Astrocyte (in vitro differentiated cells and primary cell): ENCODE measurements at regions not wholly inside any gene's neighbourhood (a gene's known extent, or its start where the extent isn't known, plus 50 kb on each side); places are given as distances from the start of the nearest gene placed in this dataset.

ENCODE experiments used
- DNase-seq: peaks from one replicate; pipeline ENCODE4 v3.0.0-alpha.2; 2010; ENCODE audit warnings: low read depth
- FAIRE-seq: peaks from 2 replicates; lab custom pipeline; 2011; peaks lifted over from hg19 to GRCh38; lab: Jason Lieb, UNC
- H2AFZ ChIP-seq: 2 replicates; pipeline ENCODE4 v1.6.0; 2012; ENCODE audit warnings: low read depth, low read length, inconsistent platforms
- H3K27ac ChIP-seq: 2 replicates; pipeline ENCODE4 v1.5.1; 2011; ENCODE audit warnings: low read depth, low read length, inconsistent platforms
- H3K27me3 ChIP-seq: 2 replicates; pipeline ENCODE4 v1.6.0; 2011; ENCODE audit warnings: low read length, inconsistent platforms; ENCODE audit not compliant: insufficient read depth
- H3K36me3 ChIP-seq: 2 replicates; pipeline ENCODE4 v1.5.1; 2011; ENCODE audit warnings: low read length, inconsistent platforms; ENCODE audit not compliant: insufficient read depth
- H3K4me1 ChIP-seq: 2 replicates; pipeline ENCODE4 v1.5.1; 2011; ENCODE audit warnings: low read length, inconsistent platforms; ENCODE audit not compliant: insufficient read depth
- H3K4me2 ChIP-seq: 2 replicates; pipeline ENCODE4 v1.6.0; 2012; ENCODE audit warnings: low read length, inconsistent platforms
- H3K4me3 ChIP-seq: 2 replicates; pipeline ENCODE4 v1.5.1; 2011; ENCODE audit warnings: low read depth, mild to moderate bottlenecking, low read length, inconsistent platforms; ENCODE audit not compliant: insufficient read depth
- H3K79me2 ChIP-seq: 2 replicates; pipeline ENCODE4 v1.6.0; 2012; ENCODE audit warnings: mild to moderate bottlenecking, low read length, inconsistent platforms; ENCODE audit not compliant: insufficient read depth
- H3K9ac ChIP-seq: 2 replicates; pipeline ENCODE4 v1.6.0; 2012; ENCODE audit warnings: mild to moderate bottlenecking, low read length, inconsistent platforms
- H3K9me3 ChIP-seq: 2 replicates; pipeline ENCODE4 v1.5.1; 2012; ENCODE audit warnings: low read depth, mild to moderate bottlenecking, low read length, inconsistent platforms; ENCODE audit not compliant: insufficient read depth
- H4K20me1 ChIP-seq: 2 replicates; pipeline ENCODE4 v1.6.0; 2012; ENCODE audit warnings: low read length, inconsistent platforms; ENCODE audit not compliant: insufficient read depth
- H3K27ac Mint-ChIP-seq: one replicate; pipeline ENCODE4 v1.8.0; 2021; ENCODE audit warnings: mild to moderate bottlenecking, mixed read lengths; ENCODE audit not compliant: unreplicated experiment
- H3K27me3 Mint-ChIP-seq: one replicate; pipeline ENCODE4 v1.8.0; 2021; ENCODE audit warnings: low read depth, mixed read lengths; ENCODE audit not compliant: unreplicated experiment
- H3K36me3 Mint-ChIP-seq: one replicate; pipeline ENCODE4 v1.8.0; 2021; ENCODE audit warnings: low read depth, mixed read lengths; ENCODE audit not compliant: unreplicated experiment
- H3K4me1 Mint-ChIP-seq: one replicate; pipeline ENCODE4 v1.8.0; 2021; ENCODE audit warnings: low read depth, mixed read lengths; ENCODE audit not compliant: unreplicated experiment
- H3K4me3 Mint-ChIP-seq: one replicate; pipeline ENCODE4 v1.8.0; 2021; ENCODE audit warnings: mild to moderate bottlenecking, moderate library complexity, mixed read lengths; ENCODE audit not compliant: unreplicated experiment
- H3K9me3 Mint-ChIP-seq: one replicate; pipeline ENCODE4 v1.8.0; 2021; ENCODE audit warnings: mild to moderate bottlenecking, mixed read lengths; ENCODE audit not compliant: unreplicated experiment
- EZH2 ChIP-seq: IDR thresholded peaks from 2 replicates; pipeline ENCODE4 v1.6.1; 2012; ENCODE audit warnings: mild to moderate bottlenecking, low read length, inconsistent platforms; ENCODE audit not compliant: insufficient read depth
- TF ChIP-seq, protein P1 (sequence below): IDR thresholded peaks from 2 replicates; pipeline ENCODE4 v1.5.1; 2011; ENCODE audit warnings: low read depth, mild to moderate bottlenecking, inconsistent platforms, low read length, moderate library complexity; ENCODE audit not compliant: insufficient read depth

DNA sequence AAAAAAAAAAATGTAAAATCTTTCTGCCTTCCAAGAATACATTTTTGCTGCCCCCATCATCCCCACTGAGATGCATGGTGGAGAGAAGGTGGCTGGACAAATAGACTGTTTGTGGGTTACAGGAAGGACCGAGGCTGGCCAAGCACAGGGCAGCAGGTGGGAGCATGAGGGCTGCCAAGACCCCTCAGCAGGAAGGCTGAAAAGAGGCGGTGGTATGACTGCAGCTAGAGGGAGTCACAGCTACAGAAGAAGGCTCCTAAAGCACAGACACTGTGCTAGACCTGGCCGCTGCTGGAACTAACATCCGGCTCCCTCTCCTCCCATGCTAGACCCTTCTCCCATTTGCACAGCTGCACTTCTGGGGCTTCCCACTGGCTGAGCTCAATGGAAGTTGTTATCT lies 289.6 kb downstream of the TCERG1L start:
- TF ChIP-seq EZH2: no peak
- TF ChIP-seq, protein P1, sequence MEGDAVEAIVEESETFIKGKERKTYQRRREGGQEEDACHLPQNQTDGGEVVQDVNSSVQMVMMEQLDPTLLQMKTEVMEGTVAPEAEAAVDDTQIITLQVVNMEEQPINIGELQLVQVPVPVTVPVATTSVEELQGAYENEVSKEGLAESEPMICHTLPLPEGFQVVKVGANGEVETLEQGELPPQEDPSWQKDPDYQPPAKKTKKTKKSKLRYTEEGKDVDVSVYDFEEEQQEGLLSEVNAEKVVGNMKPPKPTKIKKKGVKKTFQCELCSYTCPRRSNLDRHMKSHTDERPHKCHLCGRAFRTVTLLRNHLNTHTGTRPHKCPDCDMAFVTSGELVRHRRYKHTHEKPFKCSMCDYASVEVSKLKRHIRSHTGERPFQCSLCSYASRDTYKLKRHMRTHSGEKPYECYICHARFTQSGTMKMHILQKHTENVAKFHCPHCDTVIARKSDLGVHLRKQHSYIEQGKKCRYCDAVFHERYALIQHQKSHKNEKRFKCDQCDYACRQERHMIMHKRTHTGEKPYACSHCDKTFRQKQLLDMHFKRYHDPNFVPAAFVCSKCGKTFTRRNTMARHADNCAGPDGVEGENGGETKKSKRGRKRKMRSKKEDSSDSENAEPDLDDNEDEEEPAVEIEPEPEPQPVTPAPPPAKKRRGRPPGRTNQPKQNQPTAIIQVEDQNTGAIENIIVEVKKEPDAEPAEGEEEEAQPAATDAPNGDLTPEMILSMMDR: no peak
- H3K9me3 Mint-ChIP-seq: peaks cover 9% of the 10 kb centered on the region
- H3K79me2 ChIP-seq: no peaks in the 10 kb centered on the region

DNA sequence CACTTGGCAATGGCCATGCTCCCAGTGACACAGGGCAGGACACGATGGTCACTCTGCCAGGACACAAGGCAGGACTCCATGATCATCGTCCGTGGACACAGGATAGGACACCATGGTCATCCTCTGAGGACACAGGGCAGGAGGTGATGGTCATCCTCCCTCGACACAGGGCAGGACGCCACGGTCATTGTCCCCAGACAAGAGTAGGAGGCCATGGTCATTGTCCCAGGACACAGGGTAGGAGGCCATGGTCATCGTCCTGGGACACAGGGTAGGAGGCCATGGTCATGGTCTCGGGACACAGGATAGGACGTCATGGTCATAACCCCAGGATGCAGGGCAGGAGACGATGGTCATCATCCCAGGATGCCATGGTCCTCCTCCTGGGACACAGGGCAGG lies 289.2 kb downstream of the TCERG1L start:
- H3K36me3 ChIP-seq: no peaks in the 10 kb centered on the region
- H3K9ac ChIP-seq: no peak overlapping the region
- no peaks in the 10 kb centered on the region for H3K27me3 ChIP-seq
- Mint-ChIP-seq H3K27me3 (peaks cover 2% of the 10 kb centered on the region), H3K27ac (no peak overlapping the region), H3K9me3 (peaks cover 9% of the 10 kb centered on the region), H3K36me3 (no peaks in the 10 kb centered on the region), H3K4me1 (no peaks in the 10 kb centered on the region), H3K4me3 (no peak overlapping the region)
- FAIRE-seq: no peak
- no peak overlapping the region for H3K4me2 ChIP-seq
- H3K27ac ChIP-seq: no peak overlapping the region
- DNase-seq: no peak
- H4K20me1 ChIP-seq: no peaks in the 10 kb centered on the region
- H3K4me1 ChIP-seq: no peaks in the 10 kb centered on the region
- H3K79me2 ChIP-seq: no peaks in the 10 kb centered on the region
- peaks cover 10% of the 10 kb centered on the region for H3K9me3 ChIP-seq
- TF ChIP-seq EZH2: no peak
- TF ChIP-seq, protein P1: no peak
- H3K4me3 ChIP-seq: no peak overlapping the region
- H2AFZ ChIP-seq: no peak overlapping the region

More for the DNA sequence above, 289.6 kb downstream of the TCERG1L start:
- H4K20me1 ChIP-seq: no peaks in the 10 kb centered on the region
- Mint-ChIP-seq H3K4me1 (no peaks in the 10 kb centered on the region), H3K27ac (no peak overlapping the region), H3K4me3 (no peak overlapping the region), H3K27me3 (peaks cover 2% of the 10 kb centered on the region), H3K36me3 (no peaks in the 10 kb centered on the region)
- no peak overlapping the region for H3K4me3 ChIP-seq
- FAIRE-seq (no peak), DNase-seq (no peak)
- H3K27me3 ChIP-seq: no peaks in the 10 kb centered on the region
- H3K27ac ChIP-seq: no peak overlapping the region
- H3K9ac ChIP-seq: no peak overlapping the region
- no peak overlapping the region for H2AFZ ChIP-seq
- H3K4me2 ChIP-seq: no peak overlapping the region
- H3K36me3 ChIP-seq: no peaks in the 10 kb centered on the region
- H3K9me3 ChIP-seq: peaks cover 10% of the 10 kb centered on the region
- H3K4me1 ChIP-seq: no peaks in the 10 kb centered on the region

DNA sequence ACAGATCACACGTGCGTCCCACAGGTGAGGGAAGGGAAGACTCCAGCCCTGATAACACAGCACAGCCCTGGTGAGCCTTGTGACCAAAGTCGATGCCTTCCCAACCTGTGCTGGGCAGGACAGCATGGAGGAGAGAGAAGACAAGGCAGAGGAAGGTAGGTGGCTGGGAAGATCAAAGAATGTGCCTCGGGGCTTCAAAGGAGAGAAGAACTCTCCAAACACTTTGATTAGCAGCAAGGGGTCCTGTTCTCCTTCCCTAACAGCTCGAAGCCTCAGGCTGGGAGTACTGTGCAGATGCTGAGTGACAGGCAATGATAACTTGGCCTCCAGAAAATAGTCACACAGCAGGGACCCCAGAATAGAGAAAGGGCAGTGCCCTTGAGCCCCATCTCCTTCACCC lies 288.5 kb downstream of the TCERG1L start:
- no peaks in the 10 kb centered on the region for H3K4me1 ChIP-seq
- Mint-ChIP-seq H3K27ac (no peak overlapping the region), H3K27me3 (peaks cover 2% of the 10 kb centered on the region), H3K9me3 (peaks cover 9% of the 10 kb centered on the region), H3K4me3 (no peak overlapping the region), H3K4me1 (no peaks in the 10 kb centered on the region), H3K36me3 (no peaks in the 10 kb centered on the region)
- no peak overlapping the region for H3K4me3 ChIP-seq
- H2AFZ ChIP-seq: no peak overlapping the region
- H3K36me3 ChIP-seq: no peaks in the 10 kb centered on the region
- peaks cover 10% of the 10 kb centered on the region for H3K9me3 ChIP-seq
- TF ChIP-seq, protein P1: no peak
- no peak for TF ChIP-seq EZH2
- FAIRE-seq: no peak
- H3K79me2 ChIP-seq: no peaks in the 10 kb centered on the region
- no peaks in the 10 kb centered on the region for H3K27me3 ChIP-seq
- H3K9ac ChIP-seq: no peak overlapping the region
- H4K20me1 ChIP-seq: no peaks in the 10 kb centered on the region
- no peak for DNase-seq
- H3K4me2 ChIP-seq: no peak overlapping the region
- H3K27ac ChIP-seq: no peak overlapping the region
